Neuronal stem cell (in vitro differentiated cells): ENCODE measurements at regions not wholly inside any gene's neighbourhood (a gene's known extent, or its start where the extent isn't known, plus 50 kb on each side); places are given as distances from the start of the nearest gene placed in this dataset.

Experiments used
- DNase-seq: peaks from one replicate; pipeline ENCODE4 v3.0.0-alpha.2; 2013; ENCODE audit warnings: low spot score
- H2AFZ ChIP-seq: one replicate; pipeline ENCODE4 v1.6.1; 2013; ENCODE audit warnings: mild to moderate bottlenecking, low read length, inconsistent platforms
- H2AK5ac ChIP-seq: 2 replicates; pipeline ENCODE4 v1.6.1; 2013; ENCODE audit warnings: low read depth, mild to moderate bottlenecking, inconsistent platforms, low read length, moderate library complexity, mixed read lengths
- H2BK120ac ChIP-seq: 2 replicates; pipeline ENCODE4 v1.6.1; 2013; ENCODE audit warnings: low read depth, mild to moderate bottlenecking, inconsistent platforms, low read length, moderate library complexity, mixed read lengths
- H2BK12ac ChIP-seq: one replicate; pipeline ENCODE4 v1.6.1; 2013; ENCODE audit warnings: low read length, inconsistent platforms
- H2BK15ac ChIP-seq: 2 replicates; pipeline ENCODE4 v1.6.1; 2013; ENCODE audit warnings: mild to moderate bottlenecking, low read length, inconsistent platforms, mixed read lengths
- H2BK5ac ChIP-seq: one replicate; pipeline ENCODE4 v1.6.1; 2013; ENCODE audit warnings: inconsistent platforms, mild to moderate bottlenecking, low read length, moderate library complexity
- H3K14ac ChIP-seq: one replicate; pipeline ENCODE4 v1.6.1; 2013; ENCODE audit warnings: low read length, inconsistent platforms
- H3K18ac ChIP-seq: 2 replicates; pipeline ENCODE4 v1.6.1; 2013; ENCODE audit warnings: low read length, inconsistent platforms
- H3K23ac ChIP-seq: 2 replicates; pipeline ENCODE4 v1.6.1; 2013; ENCODE audit warnings: low read depth, mild to moderate bottlenecking, mixed read lengths, low read length, inconsistent platforms; ENCODE audit not compliant: poor library complexity
- H3K27ac ChIP-seq: replicated peaks from 3 replicates; pipeline ENCODE4 v1.5.1; 2013; ENCODE audit warnings: low read length, inconsistent platforms
- H3K27me3 ChIP-seq, 3 experiments: 2 replicates each; pipeline ENCODE4 v1.6.1; 2013; ENCODE audit warnings: low read length in 3 of 3, mild to moderate bottlenecking in 2 of 3, inconsistent platforms in 1 of 3, low read depth in 1 of 3, mixed read lengths in 1 of 3, moderate library complexity in 1 of 3; ENCODE audit not compliant: control insufficient read depth in 3 of 3, insufficient read depth in 3 of 3
- H3K36me3 ChIP-seq, 2 donors: replicated peaks in 1 of 2; 2 replicates each; pipeline ENCODE4 v1.6.1; 2013; ENCODE audit warnings: low read length in 2 of 2; ENCODE audit not compliant: control insufficient read depth in 2 of 2, insufficient read depth in 2 of 2
- H3K4ac ChIP-seq: 2 replicates; pipeline ENCODE4 v1.6.1; 2013; ENCODE audit warnings: inconsistent platforms, mild to moderate bottlenecking, low read length, moderate library complexity
- H3K4me1 ChIP-seq, 2 donors: 1 replicate in 1 of 2; 2 replicates in 1 of 2; pipeline ENCODE4 v1.6.1; 2013; ENCODE audit warnings: low read length in 2 of 2, low read depth in 1 of 2; ENCODE audit not compliant: control insufficient read depth in 2 of 2, insufficient read depth in 1 of 2
- H3K4me2 ChIP-seq: one replicate; pipeline ENCODE4 v1.6.1; 2013; ENCODE audit warnings: mild to moderate bottlenecking, low read length, inconsistent platforms; ENCODE audit not compliant: insufficient read depth, poor library complexity, severe bottlenecking
- H3K4me3 ChIP-seq, 2 donors: 2 replicates each; pipeline ENCODE4 v1.5.1; 2013; ENCODE audit warnings: low read length in 2 of 2, mild to moderate bottlenecking in 2 of 2, inconsistent platforms in 1 of 2, moderate library complexity in 1 of 2
- H3K79me1 ChIP-seq: one replicate; pipeline ENCODE4 v1.6.1; 2013; ENCODE audit warnings: low read depth, mild to moderate bottlenecking, inconsistent platforms, low read length, moderate library complexity
- H3K9ac ChIP-seq: one replicate; pipeline ENCODE4 v1.6.1; 2013; ENCODE audit warnings: mild to moderate bottlenecking, low read depth, low read length, inconsistent platforms; ENCODE audit not compliant: poor library complexity
- H3K9me3 ChIP-seq, 2 donors: replicated peaks in 1 of 2; 2 replicates each; pipeline versions ENCODE3 to v1.6.1; 2013; ENCODE audit warnings: low read length in 2 of 2, mild to moderate bottlenecking in 2 of 2, inconsistent platforms in 1 of 2, low read depth in 1 of 2, mixed read lengths in 1 of 2, moderate library complexity in 1 of 2; ENCODE audit not compliant: control insufficient read depth in 2 of 2, insufficient read depth in 1 of 2
- H4K8ac ChIP-seq: one replicate; pipeline ENCODE4 v1.6.1; 2013; ENCODE audit warnings: low read depth, mild to moderate bottlenecking, inconsistent platforms, low read length, moderate library complexity
- H4K91ac ChIP-seq: one replicate; pipeline ENCODE4 v1.6.1; 2013; ENCODE audit warnings: low read length, low read depth, mild to moderate bottlenecking, inconsistent platforms; ENCODE audit not compliant: poor library complexity
- WGBS, 2 donors: extraction: QIAGEN DNeasy Blood & Tissue Kit; methylation state at CpG; one replicate each; pipeline ENCODE4 v1.1.7; 2013; ENCODE audit warnings: missing lambda C conversion rate in 2 of 2, mixed read lengths in 1 of 2; ENCODE audit not compliant: insufficient read length in 2 of 2, insufficient replicate concordance in 1 of 2; ENCODE audit errors: extremely low coverage in 2 of 2; 5-methylcytosine and 5-hydroxymethylcytosine counted together

DNA sequence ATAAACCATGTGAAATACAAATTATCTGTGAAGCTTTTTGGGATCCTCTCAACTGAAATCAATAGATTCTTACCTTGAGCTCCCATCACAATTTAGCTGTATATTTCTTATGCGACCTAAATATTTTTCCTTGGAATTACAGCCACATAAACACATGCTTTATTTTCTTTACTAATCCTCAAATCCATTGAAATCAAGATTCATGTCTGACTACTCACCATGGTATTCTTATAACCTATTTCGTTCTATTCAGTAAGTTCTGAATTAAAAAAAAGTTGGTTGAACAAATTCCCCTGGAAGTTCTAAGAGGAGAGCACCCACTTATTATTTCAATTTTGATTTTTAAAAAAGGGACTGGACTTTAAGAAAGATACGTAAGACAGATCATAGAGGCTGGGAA, 292.1 kb upstream of the ATP2B1 start:
- Histone ChIP-seq H2AFZ (no peak overlapping the region), H2BK120ac (no peak overlapping the region), H3K18ac (no peak overlapping the region), H3K27ac (no peak overlapping the region), H3K4me2 (no peak overlapping the region), H3K36me3 (no peaks in the 10 kb centered on the region), H3K79me1 (no peaks in the 10 kb centered on the region), H3K9me3 (no peaks in the 10 kb centered on the region), H2BK15ac (no peak overlapping the region), H3K27me3 (no peaks in the 10 kb centered on the region), H2AK5ac (no peak overlapping the region), H2BK12ac (no peak overlapping the region), H3K14ac (no peak overlapping the region), H3K4me1 (peaks cover 0 to 2% of the 10 kb centered on the region in 2 donors), H3K4ac (no peak overlapping the region), H4K91ac (no peak overlapping the region), H2BK5ac (no peak overlapping the region), H3K4me3 (no peak overlapping the region), H3K23ac (no peak overlapping the region), H4K8ac (no peak overlapping the region), H3K9ac (no peak overlapping the region)
- WGBS, 2 donors, result no CpG with 5 or more reads among the region's 3 CpGs
- DNase-seq, result no peak

GRCh38 chr12:89999699-90000505, 291.3 kb upstream of the ATP2B1 start:
- Histone ChIP-seq H2BK5ac (no peak overlapping the region), H2AFZ (no peak overlapping the region), H2BK12ac (no peak overlapping the region), H3K4ac (no peak overlapping the region), H3K27me3 (no peaks in the 10 kb centered on the region), H3K14ac (no peak overlapping the region), H2BK15ac (no peak overlapping the region), H3K4me1 (peaks cover 0 to 2% of the 10 kb centered on the region in 2 donors), H2BK120ac (no peak overlapping the region), H3K79me1 (no peaks in the 10 kb centered on the region), H3K18ac (no peak overlapping the region), H3K9me3 (no peaks in the 10 kb centered on the region), H3K9ac (no peak overlapping the region), H4K91ac (no peak overlapping the region), H4K8ac (no peak overlapping the region), H3K23ac (no peak overlapping the region), H2AK5ac (no peak overlapping the region), H3K27ac (no peak overlapping the region), H3K4me2 (no peak overlapping the region), H3K4me3 (no peak overlapping the region), H3K36me3 (no peaks in the 10 kb centered on the region)
- DNase-seq, result no peak
- no CpG with 5 or more reads among the region's 2 CpGs for WGBS, 2 donors

DNA sequence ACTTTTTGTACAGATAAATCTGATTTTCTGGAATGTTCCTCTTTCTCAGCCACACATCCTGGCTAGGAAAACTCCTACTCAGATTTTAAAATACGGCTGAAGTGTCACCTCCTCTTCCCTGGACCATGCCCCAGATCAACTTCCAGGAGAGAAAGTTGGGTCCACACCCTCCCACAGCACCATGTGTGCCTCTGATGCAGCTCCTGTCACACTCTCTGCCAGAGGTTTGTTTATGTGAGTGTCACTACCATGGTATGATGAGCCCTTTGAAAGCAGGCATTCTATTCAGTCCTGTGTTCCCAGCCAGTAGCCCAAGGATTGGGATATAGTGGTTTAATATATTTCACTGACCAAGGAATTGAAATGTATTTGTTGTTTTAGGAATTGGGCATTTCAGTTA, 287.2 kb upstream of the ATP2B1 start:
- no peak overlapping the region for H4K91ac ChIP-seq
- H3K18ac ChIP-seq, result no peak overlapping the region
- no peak overlapping the region for H3K4me3 ChIP-seq
- no peak overlapping the region for H3K4ac ChIP-seq
- no peak overlapping the region for H3K4me2 ChIP-seq
- no peak overlapping the region for H2BK15ac ChIP-seq
- H3K79me1 ChIP-seq, result no peaks in the 10 kb centered on the region
- WGBS, 2 donors, result no CpG with 5 or more reads among the region's 1 CpG
- H3K9ac ChIP-seq, result no peak overlapping the region
- H2BK120ac ChIP-seq, result no peak overlapping the region
- DNase-seq, result no peak
- H3K9me3 ChIP-seq, result no peaks in the 10 kb centered on the region
- H2BK12ac ChIP-seq, result no peak overlapping the region
- H3K27ac ChIP-seq, result no peak overlapping the region
- H3K27me3 ChIP-seq, result no peaks in the 10 kb centered on the region
- H2AFZ ChIP-seq, result no peak overlapping the region
- H3K4me1 ChIP-seq, result peaks cover 0 to 2% of the 10 kb centered on the region in 2 donors
- no peak overlapping the region for H2AK5ac ChIP-seq
- no peaks in the 10 kb centered on the region for H3K36me3 ChIP-seq
- H3K14ac ChIP-seq, result no peak overlapping the region
- H4K8ac ChIP-seq, result no peak overlapping the region
- no peak overlapping the region for H2BK5ac ChIP-seq
- H3K23ac ChIP-seq, result no peak overlapping the region

DNA sequence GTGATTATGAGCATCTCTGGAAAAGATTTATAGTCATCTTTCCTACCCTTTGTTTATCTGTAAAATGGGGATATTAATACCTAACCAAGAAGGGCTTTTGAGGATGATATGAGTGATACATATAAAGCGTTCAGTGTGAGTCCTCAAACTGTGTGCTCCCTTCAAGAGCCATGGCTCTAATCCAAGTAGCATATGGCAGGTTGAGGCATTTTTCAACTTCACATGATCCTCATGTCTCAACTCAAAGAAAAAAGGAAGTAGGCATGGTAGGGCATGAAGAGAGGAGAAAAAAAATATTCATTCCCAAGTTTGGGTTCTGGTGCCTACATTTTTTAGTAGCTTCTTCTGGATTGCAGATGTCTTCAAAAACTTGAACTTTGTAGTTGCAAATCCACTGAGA, 286.3 kb upstream of the ATP2B1 start:
- no CpG with 5 or more reads among the region's 1 CpG for WGBS, 2 donors
- Histone ChIP-seq H2BK5ac (no peak overlapping the region), H3K4me1 (peaks cover 0 to 2% of the 10 kb centered on the region in 2 donors), H3K27me3 (no peaks in the 10 kb centered on the region), H4K8ac (no peak overlapping the region), H3K18ac (no peak overlapping the region), H3K4ac (no peak overlapping the region), H2AFZ (no peak overlapping the region), H3K4me2 (no peak overlapping the region), H3K79me1 (no peaks in the 10 kb centered on the region), H3K27ac (no peak overlapping the region), H3K9me3 (no peaks in the 10 kb centered on the region), H3K14ac (no peak overlapping the region), H3K4me3 (no peak overlapping the region), H3K23ac (no peak overlapping the region), H3K9ac (no peak overlapping the region), H2BK120ac (no peak overlapping the region), H2BK12ac (no peak overlapping the region), H3K36me3 (no peaks in the 10 kb centered on the region), H4K91ac (no peak overlapping the region), H2AK5ac (no peak overlapping the region), H2BK15ac (no peak overlapping the region)
- no peak for DNase-seq
